ENCODE measurements at regions not wholly inside any gene's neighbourhood (a gene's known extent, or its start where the extent isn't known, plus 50 kb on each side); places are given as distances from the start of the nearest gene placed in this dataset.

DNA sequence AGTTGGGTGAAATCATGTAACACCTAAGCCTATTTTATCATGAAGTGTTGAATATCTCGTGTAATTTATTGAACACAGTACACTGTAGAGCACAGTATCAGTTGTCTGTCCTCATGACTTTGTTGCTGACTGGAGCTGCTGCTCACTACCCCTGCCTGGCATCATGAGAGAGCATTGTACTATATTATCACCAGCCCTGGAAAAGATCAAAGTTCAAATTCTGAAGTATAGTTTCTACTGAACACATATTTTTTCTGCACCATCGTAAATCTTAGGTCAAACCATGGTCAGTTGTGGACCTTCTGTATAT, 169.3 kb upstream of the RAI14 start:
- TF ChIP-seq, protein P1, sequence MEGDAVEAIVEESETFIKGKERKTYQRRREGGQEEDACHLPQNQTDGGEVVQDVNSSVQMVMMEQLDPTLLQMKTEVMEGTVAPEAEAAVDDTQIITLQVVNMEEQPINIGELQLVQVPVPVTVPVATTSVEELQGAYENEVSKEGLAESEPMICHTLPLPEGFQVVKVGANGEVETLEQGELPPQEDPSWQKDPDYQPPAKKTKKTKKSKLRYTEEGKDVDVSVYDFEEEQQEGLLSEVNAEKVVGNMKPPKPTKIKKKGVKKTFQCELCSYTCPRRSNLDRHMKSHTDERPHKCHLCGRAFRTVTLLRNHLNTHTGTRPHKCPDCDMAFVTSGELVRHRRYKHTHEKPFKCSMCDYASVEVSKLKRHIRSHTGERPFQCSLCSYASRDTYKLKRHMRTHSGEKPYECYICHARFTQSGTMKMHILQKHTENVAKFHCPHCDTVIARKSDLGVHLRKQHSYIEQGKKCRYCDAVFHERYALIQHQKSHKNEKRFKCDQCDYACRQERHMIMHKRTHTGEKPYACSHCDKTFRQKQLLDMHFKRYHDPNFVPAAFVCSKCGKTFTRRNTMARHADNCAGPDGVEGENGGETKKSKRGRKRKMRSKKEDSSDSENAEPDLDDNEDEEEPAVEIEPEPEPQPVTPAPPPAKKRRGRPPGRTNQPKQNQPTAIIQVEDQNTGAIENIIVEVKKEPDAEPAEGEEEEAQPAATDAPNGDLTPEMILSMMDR (IDR thresholded peaks at IDR 0.05; ENCODE audit: low read depth, low read length) = no peak
- TF ChIP-seq POLR2A (IDR thresholded peaks at IDR 0.05; ENCODE audit: extremely low read depth, insufficient read length) (no peak), MYC (IDR thresholded peaks at IDR 0.05; ENCODE audit: low read depth, low read length) (no peak)
- TF ChIP-seq, protein P2, sequence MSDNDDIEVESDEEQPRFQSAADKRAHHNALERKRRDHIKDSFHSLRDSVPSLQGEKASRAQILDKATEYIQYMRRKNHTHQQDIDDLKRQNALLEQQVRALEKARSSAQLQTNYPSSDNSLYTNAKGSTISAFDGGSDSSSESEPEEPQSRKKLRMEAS (IDR thresholded peaks at IDR 0.05; ENCODE audit: low read depth, low read length) = no peak
